IMR-90 (cell line): ENCODE measurements at regions not wholly inside any gene's neighbourhood (a gene's known extent, or its start where the extent isn't known, plus 50 kb on each side); places are given as distances from the start of the nearest gene placed in this dataset.

ENCODE experiments used
- POLR2A ChIP-seq: IDR thresholded peaks from 2 replicates; pipeline ENCODE4 v1.6.1; 2012; ENCODE audit warnings: mild to moderate bottlenecking, low read depth, low read length
- RAD21 ChIP-seq: IDR thresholded peaks from 2 replicates; pipeline ENCODE4 v1.6.1; 2012; ENCODE audit warnings: low read length, improper control_type of control experiment
- RFX5 ChIP-seq: IDR thresholded peaks from 2 replicates; pipeline ENCODE4 v1.8.0; 2012; ENCODE audit warnings: low read depth, mild to moderate bottlenecking, low read length, moderate library complexity
- SMC3 ChIP-seq: fragments of 150-350 bp; IDR thresholded peaks from 2 replicates; pipeline ENCODE4 v1.6.1; 2016; ENCODE audit warnings: low read depth, mild to moderate bottlenecking, antibody characterized with exemption, low read length, moderate library complexity
- TF ChIP-seq, protein P1 (sequence below): conservative IDR thresholded peaks from 2 replicates; pipeline ENCODE4 v1.5.1; 2012; ENCODE audit warnings: mild to moderate bottlenecking, low read depth, low read length, improper control_type of control experiment
- TF ChIP-seq, protein P2 (sequence below): fragments of 150-350 bp; IDR thresholded peaks from 2 replicates; pipeline ENCODE4 v1.6.1; 2016; ENCODE audit warnings: low read depth, mild to moderate bottlenecking, low read length, moderate library complexity, borderline replicate concordance

DNA sequence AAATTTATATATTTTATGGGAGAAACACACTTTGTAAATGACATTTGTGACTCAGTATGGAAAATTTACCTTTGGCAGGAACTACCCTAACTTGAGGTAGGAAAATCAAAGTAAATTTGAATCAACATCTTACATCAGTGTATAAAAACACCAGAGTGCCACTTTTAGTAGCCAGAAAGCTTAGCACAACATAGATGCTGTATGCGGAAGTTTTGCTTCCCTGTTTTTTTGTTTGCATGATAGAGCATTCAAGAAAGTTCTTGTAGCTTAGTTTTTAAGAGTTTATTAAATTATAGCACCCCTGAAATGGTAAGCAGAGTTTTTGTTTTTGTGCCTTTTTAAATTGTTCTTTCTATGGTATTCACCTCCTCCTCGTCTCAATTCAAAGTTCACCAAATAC is 120.8 kb upstream of the RAP2B start:
- TF ChIP-seq RFX5 (no peak), POLR2A (no peak), SMC3 (no peak), RAD21 (no peak)
- TF ChIP-seq, protein P1, sequence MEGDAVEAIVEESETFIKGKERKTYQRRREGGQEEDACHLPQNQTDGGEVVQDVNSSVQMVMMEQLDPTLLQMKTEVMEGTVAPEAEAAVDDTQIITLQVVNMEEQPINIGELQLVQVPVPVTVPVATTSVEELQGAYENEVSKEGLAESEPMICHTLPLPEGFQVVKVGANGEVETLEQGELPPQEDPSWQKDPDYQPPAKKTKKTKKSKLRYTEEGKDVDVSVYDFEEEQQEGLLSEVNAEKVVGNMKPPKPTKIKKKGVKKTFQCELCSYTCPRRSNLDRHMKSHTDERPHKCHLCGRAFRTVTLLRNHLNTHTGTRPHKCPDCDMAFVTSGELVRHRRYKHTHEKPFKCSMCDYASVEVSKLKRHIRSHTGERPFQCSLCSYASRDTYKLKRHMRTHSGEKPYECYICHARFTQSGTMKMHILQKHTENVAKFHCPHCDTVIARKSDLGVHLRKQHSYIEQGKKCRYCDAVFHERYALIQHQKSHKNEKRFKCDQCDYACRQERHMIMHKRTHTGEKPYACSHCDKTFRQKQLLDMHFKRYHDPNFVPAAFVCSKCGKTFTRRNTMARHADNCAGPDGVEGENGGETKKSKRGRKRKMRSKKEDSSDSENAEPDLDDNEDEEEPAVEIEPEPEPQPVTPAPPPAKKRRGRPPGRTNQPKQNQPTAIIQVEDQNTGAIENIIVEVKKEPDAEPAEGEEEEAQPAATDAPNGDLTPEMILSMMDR: no peak
- TF ChIP-seq, protein P2, sequence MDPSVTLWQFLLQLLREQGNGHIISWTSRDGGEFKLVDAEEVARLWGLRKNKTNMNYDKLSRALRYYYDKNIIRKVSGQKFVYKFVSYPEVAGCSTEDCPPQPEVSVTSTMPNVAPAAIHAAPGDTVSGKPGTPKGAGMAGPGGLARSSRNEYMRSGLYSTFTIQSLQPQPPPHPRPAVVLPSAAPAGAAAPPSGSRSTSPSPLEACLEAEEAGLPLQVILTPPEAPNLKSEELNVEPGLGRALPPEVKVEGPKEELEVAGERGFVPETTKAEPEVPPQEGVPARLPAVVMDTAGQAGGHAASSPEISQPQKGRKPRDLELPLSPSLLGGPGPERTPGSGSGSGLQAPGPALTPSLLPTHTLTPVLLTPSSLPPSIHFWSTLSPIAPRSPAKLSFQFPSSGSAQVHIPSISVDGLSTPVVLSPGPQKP: no peak
